H1 (cell line): ENCODE measurements at regions not wholly inside any gene's neighbourhood (a gene's known extent, or its start where the extent isn't known, plus 50 kb on each side); places are given as distances from the start of the nearest gene placed in this dataset.

Source experiments
- CTCF ChIA-PET: fragments of 300-600 bp; sonication (Branson Sonifier 250); formaldehyde crosslinking; loops from one replicate; lab custom pipeline; 2021; ENCODE audit not compliant: partially characterized antibody; lab: Charles Lee
- POLR2A ChIA-PET: fragments of 300-600 bp; sonication (Branson Sonifier 250); formaldehyde crosslinking; loops from one replicate; lab custom pipeline; 2021; ENCODE audit warnings: inconsistent platforms; ENCODE audit not compliant: partially characterized antibody; lab: Charles Lee
- DNase-seq, 2 experiments: peaks; one replicate each; pipeline versions ENCODE4 v3.0.0 to v3.0.0-alpha.2; 2010 to 2022; ENCODE audit warnings: low spot score in 2 of 2, low read depth in 1 of 2, mixed read lengths in 1 of 2
- FAIRE-seq: peaks from 2 replicates; lab custom pipeline; 2011; peaks lifted over from hg19 to GRCh38; lab: Jason Lieb, UNC
- H2AFZ ChIP-seq: 2 replicates; pipeline ENCODE4 v1.8.1; 2012; ENCODE audit warnings: low read length, inconsistent platforms
- H2AK5ac ChIP-seq: 2 replicates; pipeline ENCODE4 v1.6.1; 2013; ENCODE audit warnings: low read depth, low read length
- H2BK120ac ChIP-seq: replicated peaks from 2 replicates; pipeline ENCODE3; 2013; ENCODE audit warnings: low read depth, low read length, inconsistent platforms
- H2BK12ac ChIP-seq: 2 replicates; pipeline ENCODE4 v1.6.1; 2013; ENCODE audit warnings: low read depth, low read length
- H2BK15ac ChIP-seq: 2 replicates; pipeline ENCODE4 v1.6.1; 2013; ENCODE audit warnings: low read length
- H2BK20ac ChIP-seq: 2 replicates; pipeline ENCODE4 v1.6.1; 2013; ENCODE audit warnings: low read length
- H2BK5ac ChIP-seq: 2 replicates; pipeline ENCODE4 v1.6.1; 2013; ENCODE audit warnings: low read depth, low read length
- H3K14ac ChIP-seq: 2 replicates; pipeline ENCODE4 v1.6.1; 2013; ENCODE audit warnings: inconsistent platforms; ENCODE audit not compliant: insufficient read length
- H3K18ac ChIP-seq: 2 replicates; pipeline ENCODE4 v1.6.1; 2013; ENCODE audit warnings: low read length; ENCODE audit errors: extremely low read depth
- H3K23ac ChIP-seq: 2 replicates; pipeline ENCODE4 v1.6.1; 2013; ENCODE audit warnings: inconsistent platforms; ENCODE audit not compliant: insufficient read length
- H3K23me2 ChIP-seq: 2 replicates; pipeline ENCODE4 v1.6.1; 2013; ENCODE audit warnings: low read depth, low read length
- H3K27ac ChIP-seq: 2 replicates; pipeline ENCODE4 v1.6.1; 2011; ENCODE audit warnings: low read depth, low read length, inconsistent platforms
- H3K27me3 ChIP-seq, 4 experiments: replicated peaks in 1 of 4; 1 replicate in 1 of 4; 2 replicates in 3 of 4; pipeline versions ENCODE4 v1.6.1 to v1.8.1; 2011 to 2013; ENCODE audit warnings: low read length in 3 of 4, mild to moderate bottlenecking in 3 of 4, inconsistent platforms in 2 of 4, mixed read lengths in 2 of 4, moderate library complexity in 1 of 4; ENCODE audit not compliant: control insufficient read depth in 3 of 4, insufficient read depth in 3 of 4; ENCODE audit errors: extremely low read depth in 1 of 4
- H3K36me3 ChIP-seq, 4 experiments: 2 replicates each; pipeline versions ENCODE4 v1.6.1 to v1.8.1; 2011 to 2013; ENCODE audit warnings: mild to moderate bottlenecking in 4 of 4, low read length in 3 of 4, moderate library complexity in 2 of 4, control low read depth in 1 of 4, inconsistent platforms in 1 of 4; ENCODE audit not compliant: insufficient read depth in 4 of 4, control insufficient read depth in 2 of 4
- H3K4ac ChIP-seq: replicated peaks from 2 replicates; pipeline ENCODE3; 2013; ENCODE audit warnings: low read length, low read depth, mixed read lengths, inconsistent platforms; ENCODE audit not compliant: insufficient read length
- H3K4me1 ChIP-seq, 4 experiments: replicated peaks in 1 of 4; 1 replicate in 1 of 4; 2 replicates in 3 of 4; pipeline versions ENCODE4 v1.6.1 to v1.8.1; 2011 to 2013; ENCODE audit warnings: low read length in 3 of 4, inconsistent platforms in 2 of 4, mixed read lengths in 1 of 4; ENCODE audit not compliant: insufficient read depth in 4 of 4, control insufficient read depth in 3 of 4
- H3K4me2 ChIP-seq, 2 experiments: 2 replicates each; pipeline versions ENCODE4 v1.6.1 to v1.8.1; 2011 to 2013; ENCODE audit warnings: low read depth in 2 of 2, low read length in 2 of 2, control low read depth in 1 of 2, inconsistent platforms in 1 of 2, mild to moderate bottlenecking in 1 of 2; ENCODE audit not compliant: insufficient read depth in 1 of 2
- H3K4me3 ChIP-seq, 4 experiments: fragments of 200-600, 300-600 bp in 1 of 4; sonication (generic), shearing (Covaris generic), sonication (Bioruptor Twin) in 1 of 4; 2 replicates each; pipeline versions ENCODE4 v1.5.1 to v1.8.1; 2011 to 2016; ENCODE audit warnings: low read length in 4 of 4, low read depth in 3 of 4, control low read depth in 2 of 4, inconsistent platforms in 2 of 4, mild to moderate bottlenecking in 2 of 4, mixed read lengths in 1 of 4, moderate library complexity in 1 of 4; ENCODE audit not compliant: insufficient read depth in 2 of 4; ENCODE audit errors: extremely low read depth in 1 of 4
- H3K56ac ChIP-seq: replicated peaks from 2 replicates; pipeline ENCODE3; 2013; ENCODE audit warnings: low read depth, mild to moderate bottlenecking, mixed read lengths, low read length, inconsistent platforms; ENCODE audit not compliant: insufficient read length
- H3K79me1 ChIP-seq: 2 replicates; pipeline ENCODE4 v1.6.1; 2013; ENCODE audit warnings: low read depth, low read length, control low read depth
- H3K79me2 ChIP-seq, 2 experiments: 2 replicates each; pipeline versions ENCODE4 v1.6.1 to v1.8.1; 2012 to 2013; ENCODE audit warnings: low read length in 2 of 2, mild to moderate bottlenecking in 2 of 2, inconsistent platforms in 1 of 2; ENCODE audit not compliant: insufficient read depth in 2 of 2, control insufficient read depth in 1 of 2
- H3K9ac ChIP-seq, 4 experiments: replicated peaks in 1 of 4; 1 replicate in 1 of 4; 2 replicates in 3 of 4; pipeline versions ENCODE4 v1.6.1 to v1.8.1; 2011 to 2013; ENCODE audit warnings: low read depth in 3 of 4, low read length in 3 of 4, control low read depth in 2 of 4, mild to moderate bottlenecking in 2 of 4, moderate library complexity in 2 of 4, inconsistent platforms in 1 of 4; ENCODE audit errors: extremely low read depth in 1 of 4
- H3K9me3 ChIP-seq, 2 experiments: 2 replicates each; pipeline versions ENCODE4 v1.6.1 to v1.8.1; 2012 to 2013; ENCODE audit warnings: mild to moderate bottlenecking in 2 of 2, moderate library complexity in 2 of 2, control low read depth in 1 of 2, inconsistent platforms in 1 of 2, low read depth in 1 of 2, low read length in 1 of 2, mixed read lengths in 1 of 2; ENCODE audit not compliant: insufficient read depth in 2 of 2
- H4K20me1 ChIP-seq, 2 experiments: replicated peaks in 1 of 2; 2 replicates each; pipeline versions ENCODE3 to v1.8.1; 2011 to 2013; ENCODE audit warnings: inconsistent platforms in 2 of 2, low read length in 2 of 2, mild to moderate bottlenecking in 1 of 2; ENCODE audit not compliant: insufficient read depth in 2 of 2, control insufficient read depth in 1 of 2
- H4K5ac ChIP-seq: 2 replicates; pipeline ENCODE4 v1.6.1; 2013; ENCODE audit warnings: low read length, low read depth, mixed read lengths, inconsistent platforms; ENCODE audit not compliant: insufficient read length
- H4K8ac ChIP-seq: 2 replicates; pipeline ENCODE4 v1.8.0; 2013; ENCODE audit warnings: mild to moderate bottlenecking, moderate library complexity, low read length, inconsistent platforms; ENCODE audit not compliant: insufficient read depth; ENCODE audit errors: extremely low read depth
- H4K91ac ChIP-seq: replicated peaks from 2 replicates; pipeline ENCODE3; 2013; ENCODE audit warnings: low read length, mixed read lengths, inconsistent platforms; ENCODE audit not compliant: insufficient read length
- HDAC6 ChIP-seq: IDR thresholded peaks from one replicate; pipeline ENCODE4 v1.7.1; 2012; ENCODE audit warnings: low read depth, mild to moderate bottlenecking, inconsistent platforms, low read length, moderate library complexity
- JUN ChIP-seq: IDR thresholded peaks from 2 replicates; pipeline ENCODE4 v1.6.1; 2011; ENCODE audit warnings: low read depth, mild to moderate bottlenecking, improper control_type of control experiment, low read length
- KDM4A ChIP-seq: IDR thresholded peaks from one replicate; pipeline ENCODE4 v1.7.1; 2012; ENCODE audit warnings: low read depth, mild to moderate bottlenecking, moderate library complexity, low read length, inconsistent platforms; ENCODE audit not compliant: severe bottlenecking
- PHF8 ChIP-seq: fragments of 200-600 bp; sonication (generic); conservative IDR thresholded peaks from 2 replicates; pipeline ENCODE4 v1.7.1; 2012; ENCODE audit warnings: low read depth, mild to moderate bottlenecking, inconsistent platforms, low read length, moderate library complexity
- POLR2AphosphoS5 ChIP-seq: IDR thresholded peaks from 2 replicates; pipeline ENCODE4 v1.6.1; 2011; ENCODE audit warnings: low read depth, low read length
- POU5F1 ChIP-seq: IDR thresholded peaks from 2 replicates; pipeline ENCODE4 v1.6.1; 2011; ENCODE audit warnings: low read depth, mild to moderate bottlenecking, low read length, moderate library complexity
- RBBP5 ChIP-seq: IDR thresholded peaks from 2 replicates; pipeline ENCODE4 v1.7.1; 2012; ENCODE audit warnings: low read depth, mild to moderate bottlenecking, inconsistent platforms, low read length, moderate library complexity, borderline replicate concordance
- SIN3A ChIP-seq, 2 experiments: IDR thresholded peaks in 1 of 2; conservative IDR thresholded peaks in 1 of 2; 2 replicates each; pipeline ENCODE4 v1.6.1; 2011 to 2012; ENCODE audit warnings: low read length in 2 of 2, improper control_type of control experiment in 1 of 2, low read depth in 1 of 2, mild to moderate bottlenecking in 1 of 2
- SIRT6 ChIP-seq: IDR thresholded peaks from one replicate; pipeline ENCODE4 v1.7.1; 2012; ENCODE audit warnings: low read length, inconsistent platforms
- TEAD4 ChIP-seq: IDR thresholded peaks from 2 replicates; pipeline ENCODE4 v1.6.1; 2012; ENCODE audit warnings: low read depth, low read length, inconsistent platforms, mixed read lengths
- USF2 ChIP-seq: IDR thresholded peaks from 2 replicates; pipeline ENCODE4 v1.6.1; 2011; ENCODE audit warnings: low read length, improper control_type of control experiment
- WGBS, 2 experiments: shearing (Covaris generic) in 1 of 2; methylation state at CpG; one replicate each; pipeline versions ENCODE4 v1.1.6 to v1.1.7; 2013 to 2015; ENCODE audit warnings: low lambda C conversion rate in 2 of 2, mixed read lengths in 2 of 2, inconsistent platforms in 1 of 2, low coverage in 1 of 2, missing lambda C conversion rate in 1 of 2; ENCODE audit not compliant: insufficient replicate concordance in 2 of 2, insufficient coverage in 1 of 2, insufficient read length in 1 of 2; ENCODE audit errors: extremely low coverage in 1 of 2, missing lambda C conversion rate in 1 of 2; 5-methylcytosine and 5-hydroxymethylcytosine counted together
- TF ChIP-seq, protein P1 (sequence below): IDR thresholded peaks from 2 replicates; pipeline ENCODE4 v1.6.1; 2012; ENCODE audit warnings: inconsistent platforms

GRCh38 chr6:142014515-142014914 lies 118.2 kb upstream of the GJE1 start:
- Histone ChIP-seq H3K79me1 (no peaks in the 10 kb centered on the region), H3K9me3 (no peaks in the 10 kb centered on the region), H2BK5ac (peak overlapping the region; percentile 60; the same call in 1 of the 2 replicates), H2BK20ac (no peak overlapping the region; the same call in 1 of the 2 replicates), H3K9ac (peak overlapping the region in 1 of 4 experiments; percentile 23; a peak in 2 of 7 replicates), H3K79me2 (peaks cover 0 to 12% of the 10 kb centered on the region in 2 experiments; a peak in 2 of 4 replicates), H3K4ac (no peak overlapping the region), H3K27me3 (no peaks in the 10 kb centered on the region), H3K14ac (no peak overlapping the region), H2AFZ (0 out of 2 replicates have a peak overlapping the region, but pooled peaks have one; percentile 13), H3K4me3 (peak overlapping the region in 2 of 4 experiments; percentile 14 to 49; a peak in 3 of 8 replicates), H4K8ac (no peak overlapping the region), H2BK120ac (no peak overlapping the region), H2BK12ac (no peak overlapping the region), H3K36me3 (no peaks in the 10 kb centered on the region; a peak in 1 of 8 replicates), H2AK5ac (no peak overlapping the region), H3K4me1 (peaks cover 2 to 7% (median 5%) of the 10 kb centered on the region in 4 experiments; a peak in 5 of 7 replicates), H4K5ac (no peak overlapping the region), H3K23ac (no peak overlapping the region), H3K23me2 (no peaks in the 10 kb centered on the region), H3K27ac (peak overlapping the region; percentile 48; the same call in 1 of the 2 replicates), H3K18ac (no peak overlapping the region; the same call in 1 of the 2 replicates), H4K91ac (peak overlapping the region; percentile 70), H3K4me2 (peak overlapping the region; percentile 33 to 64), H4K20me1 (no peaks in the 10 kb centered on the region), H3K56ac (peak overlapping the region; percentile 66), H2BK15ac (no peak overlapping the region)
- no peak for FAIRE-seq
- 25% methylated on average over 6 of the region's 6 CpGs; no CpG with 5 or more reads in 1 of the 2 experiments for WGBS, 2 experiments
- POLR2A ChIA-PET = interaction anchor here (1.2 to 1.4 kb wide), 2 partner anchors 9 to 25 kb away, joined by 4 to 5 read pairs; no protein-coding TSS in a partner anchor
- no peak for DNase-seq
- CTCF ChIA-PET = no interaction called here
- no peak for TF ChIP-seq KDM4A
- TF ChIP-seq POU5F1 = no peak
- TF ChIP-seq, protein P1, sequence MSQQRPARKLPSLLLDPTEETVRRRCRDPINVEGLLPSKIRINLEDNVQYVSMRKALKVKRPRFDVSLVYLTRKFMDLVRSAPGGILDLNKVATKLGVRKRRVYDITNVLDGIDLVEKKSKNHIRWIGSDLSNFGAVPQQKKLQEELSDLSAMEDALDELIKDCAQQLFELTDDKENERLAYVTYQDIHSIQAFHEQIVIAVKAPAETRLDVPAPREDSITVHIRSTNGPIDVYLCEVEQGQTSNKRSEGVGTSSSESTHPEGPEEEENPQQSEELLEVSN = no peak
- no peak for TF ChIP-seq TEAD4
- TF ChIP-seq PHF8 = no peak
- no peak for TF ChIP-seq RBBP5
- TF ChIP-seq USF2 = no peak
- no peak for TF ChIP-seq POLR2AphosphoS5
- no peak for TF ChIP-seq SIN3A (conservative IDR thresholded peaks at IDR 0.05 in 1 of 2, IDR thresholded peaks at IDR 0.05 in 1 of 2; ENCODE audit: low read depth in 1 of 2, low read length in 2 of 2)
- no peak for TF ChIP-seq SIRT6
- no peak for TF ChIP-seq HDAC6
- no peak for TF ChIP-seq JUN
